ENCODE measurements at regions not wholly inside any gene's neighbourhood (a gene's known extent, or its start where the extent isn't known, plus 50 kb on each side); places are given as distances from the start of the nearest gene placed in this dataset.

DNA sequence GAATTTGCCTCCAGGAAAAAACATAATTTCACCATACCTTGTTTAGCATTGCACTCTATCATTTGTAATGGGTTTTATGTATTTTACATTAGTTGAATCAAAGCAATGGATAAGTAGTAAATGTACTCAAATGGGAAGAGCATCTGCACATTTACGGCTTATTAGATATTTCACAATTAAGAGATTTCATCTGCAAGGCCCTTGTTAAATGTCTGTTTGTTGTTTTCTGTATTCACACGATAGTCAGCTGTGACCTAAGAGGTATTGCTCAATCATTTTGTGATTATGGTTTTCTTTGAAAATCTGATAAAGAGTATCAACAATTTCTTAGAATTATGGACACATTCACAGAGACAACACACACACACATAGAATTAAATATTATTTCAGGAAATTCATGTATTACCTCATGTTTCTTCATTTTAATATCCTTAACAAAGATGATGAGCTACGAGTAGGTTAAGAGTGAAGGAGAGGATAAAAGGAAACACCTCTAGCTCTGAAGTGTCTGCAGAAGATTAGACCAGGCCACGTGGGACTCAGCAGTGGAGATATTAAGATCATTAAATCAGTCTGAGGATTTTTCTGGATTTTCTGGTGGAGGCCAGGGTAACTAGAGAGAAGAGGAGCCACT lies 121.9 kb upstream of the POU1F1 start:
- Mint-ChIP-seq H3K27ac (ENCODE audit: unreplicated experiment) (no peak overlapping the region), H3K27me3 (ENCODE audit: unreplicated experiment) (no peaks in the 10 kb centered on the region), H3K4me1 (ENCODE audit: low read depth, unreplicated experiment) (no peaks in the 10 kb centered on the region), H3K9me3 (ENCODE audit: low read depth, unreplicated experiment) (peaks cover 9% of the 10 kb centered on the region), H3K36me3 (ENCODE audit: insufficient read depth, unreplicated experiment) (no peaks in the 10 kb centered on the region), H3K4me3 (ENCODE audit: low read depth, unreplicated experiment) (no peak overlapping the region)
- no peak for DNase-seq
- CTCF ChIA-PET, result no interaction called here
- TF ChIP-seq, protein P1, sequence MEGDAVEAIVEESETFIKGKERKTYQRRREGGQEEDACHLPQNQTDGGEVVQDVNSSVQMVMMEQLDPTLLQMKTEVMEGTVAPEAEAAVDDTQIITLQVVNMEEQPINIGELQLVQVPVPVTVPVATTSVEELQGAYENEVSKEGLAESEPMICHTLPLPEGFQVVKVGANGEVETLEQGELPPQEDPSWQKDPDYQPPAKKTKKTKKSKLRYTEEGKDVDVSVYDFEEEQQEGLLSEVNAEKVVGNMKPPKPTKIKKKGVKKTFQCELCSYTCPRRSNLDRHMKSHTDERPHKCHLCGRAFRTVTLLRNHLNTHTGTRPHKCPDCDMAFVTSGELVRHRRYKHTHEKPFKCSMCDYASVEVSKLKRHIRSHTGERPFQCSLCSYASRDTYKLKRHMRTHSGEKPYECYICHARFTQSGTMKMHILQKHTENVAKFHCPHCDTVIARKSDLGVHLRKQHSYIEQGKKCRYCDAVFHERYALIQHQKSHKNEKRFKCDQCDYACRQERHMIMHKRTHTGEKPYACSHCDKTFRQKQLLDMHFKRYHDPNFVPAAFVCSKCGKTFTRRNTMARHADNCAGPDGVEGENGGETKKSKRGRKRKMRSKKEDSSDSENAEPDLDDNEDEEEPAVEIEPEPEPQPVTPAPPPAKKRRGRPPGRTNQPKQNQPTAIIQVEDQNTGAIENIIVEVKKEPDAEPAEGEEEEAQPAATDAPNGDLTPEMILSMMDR (IDR thresholded peaks at IDR 0.05; ENCODE audit: unreplicated experiment), result no peak
- intact Hi-C loops (cut with micrococcal nuclease; ENCODE audit: unreplicated experiment), result no loop called here
- BruUV-seq (replicated peaks), result no TSS peak

DNA sequence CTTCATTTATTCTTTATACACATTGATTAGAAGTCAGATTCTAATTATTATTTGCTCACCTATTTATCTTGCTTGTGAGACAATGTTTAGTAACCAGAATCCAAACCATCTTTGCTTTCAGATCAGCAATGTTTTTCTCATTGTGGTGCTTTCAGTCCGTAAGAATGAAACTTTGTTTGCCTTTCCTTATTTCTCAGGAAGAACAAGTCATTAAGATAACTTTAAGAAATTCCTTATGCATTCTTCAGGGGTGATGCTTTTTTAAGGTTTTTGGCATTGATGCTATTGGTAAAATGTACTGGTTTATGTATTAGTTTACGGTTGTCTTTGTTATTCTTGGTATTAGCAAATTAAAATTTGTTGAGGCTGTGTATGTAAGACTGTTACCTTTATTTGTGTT lies 120.8 kb upstream of the POU1F1 start:
- TF ChIP-seq, protein P1 (IDR thresholded peaks at IDR 0.05; ENCODE audit: unreplicated experiment), result no peak
- Mint-ChIP-seq H3K36me3 (ENCODE audit: insufficient read depth, unreplicated experiment) (no peaks in the 10 kb centered on the region), H3K4me3 (ENCODE audit: low read depth, unreplicated experiment) (no peak overlapping the region), H3K27me3 (ENCODE audit: unreplicated experiment) (no peaks in the 10 kb centered on the region), H3K27ac (ENCODE audit: unreplicated experiment) (no peak overlapping the region), H3K9me3 (ENCODE audit: low read depth, unreplicated experiment) (peaks cover 9% of the 10 kb centered on the region), H3K4me1 (ENCODE audit: low read depth, unreplicated experiment) (no peaks in the 10 kb centered on the region)
- intact Hi-C loops (cut with micrococcal nuclease; ENCODE audit: unreplicated experiment), result no loop called here
- CTCF ChIA-PET, result no interaction called here
- BruUV-seq (replicated peaks), result no TSS peak
- no peak for DNase-seq

- Mint-ChIP-seq H3K36me3 (ENCODE audit: insufficient read depth, unreplicated experiment) (no peaks in the 10 kb centered on the region), H3K9me3 (ENCODE audit: low read depth, unreplicated experiment) (peaks cover 6% of the 10 kb centered on the region), H3K4me1 (ENCODE audit: low read depth, unreplicated experiment) (no peaks in the 10 kb centered on the region), H3K27ac (ENCODE audit: unreplicated experiment) (no peak overlapping the region), H3K27me3 (ENCODE audit: unreplicated experiment) (no peaks in the 10 kb centered on the region), H3K4me3 (ENCODE audit: low read depth, unreplicated experiment) (no peak overlapping the region)
- no peak for DNase-seq
- TF ChIP-seq, protein P1 (IDR thresholded peaks at IDR 0.05; ENCODE audit: unreplicated experiment), result no peak
- intact Hi-C loops (cut with micrococcal nuclease; ENCODE audit: unreplicated experiment), result no loop called here
- CTCF ChIA-PET, result no interaction called here
- no TSS peak for BruUV-seq (replicated peaks)
Observed at GRCh38 chr3:87390821-87391220, 114.4 kb upstream of the POU1F1 start.

GRCh38 chr3:87390353-87390752 lies 114.0 kb upstream of the POU1F1 start:
- DNase-seq, result no peak
- H3K9me3 Mint-ChIP-seq (ENCODE audit: low read depth, unreplicated experiment), result peaks cover 6% of the 10 kb centered on the region
- H3K4me3 Mint-ChIP-seq (ENCODE audit: low read depth, unreplicated experiment), result no peak overlapping the region
- H3K36me3 Mint-ChIP-seq (ENCODE audit: insufficient read depth, unreplicated experiment), result no peaks in the 10 kb centered on the region
- no TSS peak for BruUV-seq (replicated peaks)
- no peaks in the 10 kb centered on the region for H3K4me1 Mint-ChIP-seq (ENCODE audit: low read depth, unreplicated experiment)
- H3K27me3 Mint-ChIP-seq (ENCODE audit: unreplicated experiment), result no peaks in the 10 kb centered on the region
- CTCF ChIA-PET, result no interaction called here
- TF ChIP-seq, protein P1 (IDR thresholded peaks at IDR 0.05; ENCODE audit: unreplicated experiment), result no peak
- H3K27ac Mint-ChIP-seq (ENCODE audit: unreplicated experiment), result no peak overlapping the region
- intact Hi-C loops (cut with micrococcal nuclease; ENCODE audit: unreplicated experiment), result no loop called here

Data from Calu3 (cell line).